IPS-NIHi7 (cell line): ENCODE measurements at regions not wholly inside any gene's neighbourhood (a gene's known extent, or its start where the extent isn't known, plus 50 kb on each side); places are given as distances from the start of the nearest gene placed in this dataset.
"Not testable (repeated sequence)": the region's sequence is repeated elsewhere in the genome, so short reads cannot be mapped to it uniquely, and the experiment has no call there.

Experiments
- DNase-seq: peaks from one replicate; pipeline ENCODE4 v3.0.0; 2012; ENCODE audit warnings: mixed read lengths; ENCODE audit errors: extremely low spot score

DNA sequence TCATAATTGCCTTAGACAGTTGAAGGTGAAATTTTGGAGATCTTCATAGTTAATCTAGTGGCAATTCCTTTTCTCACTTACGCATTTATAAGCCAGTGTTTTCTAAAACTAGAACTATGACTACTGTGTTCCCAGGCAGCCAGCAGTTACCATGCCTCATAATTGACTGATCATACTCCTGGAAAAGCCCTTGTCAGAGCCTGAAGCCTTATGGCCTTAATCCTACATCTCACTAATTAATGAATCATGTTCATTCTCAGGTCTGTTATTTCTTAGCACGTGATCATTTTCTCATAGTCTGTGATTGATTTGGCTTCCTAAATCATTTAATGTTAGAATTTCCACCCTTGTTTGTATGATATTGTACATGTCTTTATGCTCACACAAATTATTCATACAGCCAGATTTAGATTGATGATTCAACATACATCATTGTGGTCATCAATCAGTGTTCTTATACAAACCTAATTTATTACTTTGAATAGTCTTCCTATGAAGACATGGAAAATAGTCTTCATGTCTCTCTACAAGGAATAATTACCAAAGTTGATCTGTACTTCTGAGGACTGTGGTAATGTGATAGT, 132.6 kb upstream of the ASCC3 start:
- DNase-seq: no peak

GRCh38 chr6:101015541-101015940, 134.4 kb upstream of the ASCC3 start:
- DNase-seq: no peak

DNA sequence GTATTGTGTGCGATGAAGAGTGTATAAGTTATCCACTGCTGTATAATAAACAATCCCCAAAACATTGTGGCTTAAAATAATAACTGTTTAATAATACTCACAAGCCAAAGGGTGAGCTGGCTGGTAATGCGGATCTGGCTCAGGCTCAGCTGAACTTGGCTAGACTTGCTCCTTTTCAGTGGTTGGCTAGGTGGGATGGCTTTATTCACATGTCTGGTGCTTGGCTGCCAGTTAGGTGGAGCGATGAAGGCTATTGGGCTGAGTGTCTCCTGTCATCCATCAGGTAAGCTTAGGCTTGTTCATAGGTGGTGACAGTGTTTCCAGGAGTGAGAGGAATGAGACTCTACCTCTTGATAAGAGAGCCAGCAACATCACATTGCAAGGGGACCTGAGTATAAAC, 135.0 kb upstream of the ASCC3 start:
- DNase-seq: no peak

DNA sequence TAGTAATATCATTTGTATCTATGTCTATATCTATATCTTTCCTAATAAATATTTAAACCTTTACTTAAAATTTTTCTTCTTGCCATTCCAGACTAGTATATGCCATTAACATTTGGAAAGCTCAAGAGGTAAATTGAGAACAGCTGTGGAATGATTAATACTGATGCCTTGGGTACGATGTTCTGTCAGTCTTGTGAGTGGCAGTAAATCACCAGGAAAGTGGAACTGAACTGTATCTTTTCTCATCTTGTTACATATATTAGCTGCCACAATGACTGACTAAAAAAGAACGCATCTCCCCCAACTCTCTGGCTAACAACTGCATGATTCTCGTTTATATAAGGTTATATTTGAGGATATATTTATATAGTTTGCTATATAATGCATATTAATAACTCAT, 137.0 kb upstream of the ASCC3 start:
- DNase-seq: no peak

GRCh38 chr6:101021504-101021903, 140.4 kb upstream of the ASCC3 start:
- DNase-seq: no peak

DNA sequence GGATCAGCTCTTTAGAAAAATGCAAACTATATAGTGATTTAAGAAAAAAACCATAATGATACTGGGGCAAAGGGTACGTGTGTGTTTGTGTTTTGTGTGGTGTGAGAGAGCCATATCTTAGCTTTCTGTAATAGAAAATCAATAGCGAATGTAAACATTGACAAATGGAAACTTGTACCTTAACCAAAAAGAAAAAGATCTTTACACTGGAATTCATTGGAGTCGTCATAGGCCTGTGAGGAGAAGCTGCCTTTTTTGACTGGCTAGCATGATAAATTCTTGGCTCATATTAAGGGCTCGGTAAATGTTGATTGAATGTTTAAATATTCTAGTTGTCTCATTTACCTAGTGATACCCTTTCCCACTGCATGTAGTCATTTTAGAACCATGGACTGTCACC, 161.8 kb upstream of the ASCC3 start:
- DNase-seq: no peak

DNA sequence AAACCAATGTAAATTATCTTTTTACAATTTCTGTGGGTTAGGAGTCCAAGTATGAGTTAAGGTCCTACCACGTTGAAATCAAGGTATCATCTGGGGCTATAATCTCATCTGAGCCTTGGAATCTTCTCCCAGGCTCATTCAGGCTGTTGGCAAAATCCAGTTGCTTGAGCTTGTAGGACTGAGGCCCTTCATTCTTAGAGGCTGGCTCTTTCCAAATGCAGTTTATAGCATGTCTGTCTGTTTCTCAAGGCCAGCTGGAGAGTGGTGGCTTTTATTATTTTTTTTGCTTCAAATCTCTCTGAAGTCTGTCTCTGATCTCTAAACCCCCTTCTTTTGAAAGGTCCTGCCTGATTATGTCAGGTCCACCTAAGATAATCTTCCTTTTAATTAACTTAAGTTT, 177.2 kb upstream of the ASCC3 start:
- no peak for DNase-seq

GRCh38 chr6:101066481-101066880, 185.4 kb upstream of the ASCC3 start:
- DNase-seq: no peak

GRCh38 chr6:101069191-101069795, 188.2 kb upstream of the ASCC3 start:
- DNase-seq: peak; percentile 11

- no peak for DNase-seq
Measured at GRCh38 chr6:101070044-101070608, 189.0 kb upstream of the ASCC3 start.

- no peak for DNase-seq
Measured at GRCh38 chr6:101077344-101077743, 196.2 kb upstream of the ASCC3 start.

GRCh38 chr6:101079696-101080270, 198.7 kb upstream of the ASCC3 start:
- DNase-seq: no peak

DNA sequence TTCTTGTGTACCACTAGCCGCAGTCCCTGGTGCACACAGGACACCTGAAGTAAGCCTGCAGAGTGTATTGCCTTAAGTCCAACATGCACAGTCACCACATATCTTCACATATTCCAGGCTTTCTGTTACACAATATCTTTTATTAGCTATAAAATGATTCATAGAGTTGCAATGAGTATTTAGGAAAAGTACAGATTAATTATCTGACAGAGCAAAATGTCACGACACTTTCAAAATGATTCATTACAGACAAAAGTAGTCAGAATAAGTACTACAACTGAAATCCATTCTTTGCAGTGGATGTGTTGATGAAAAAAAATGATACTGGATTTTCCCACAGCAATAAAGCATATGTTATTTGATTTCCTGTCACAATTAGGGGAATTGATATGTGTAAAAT, 199.5 kb upstream of the ASCC3 start:
- no peak for DNase-seq

DNA sequence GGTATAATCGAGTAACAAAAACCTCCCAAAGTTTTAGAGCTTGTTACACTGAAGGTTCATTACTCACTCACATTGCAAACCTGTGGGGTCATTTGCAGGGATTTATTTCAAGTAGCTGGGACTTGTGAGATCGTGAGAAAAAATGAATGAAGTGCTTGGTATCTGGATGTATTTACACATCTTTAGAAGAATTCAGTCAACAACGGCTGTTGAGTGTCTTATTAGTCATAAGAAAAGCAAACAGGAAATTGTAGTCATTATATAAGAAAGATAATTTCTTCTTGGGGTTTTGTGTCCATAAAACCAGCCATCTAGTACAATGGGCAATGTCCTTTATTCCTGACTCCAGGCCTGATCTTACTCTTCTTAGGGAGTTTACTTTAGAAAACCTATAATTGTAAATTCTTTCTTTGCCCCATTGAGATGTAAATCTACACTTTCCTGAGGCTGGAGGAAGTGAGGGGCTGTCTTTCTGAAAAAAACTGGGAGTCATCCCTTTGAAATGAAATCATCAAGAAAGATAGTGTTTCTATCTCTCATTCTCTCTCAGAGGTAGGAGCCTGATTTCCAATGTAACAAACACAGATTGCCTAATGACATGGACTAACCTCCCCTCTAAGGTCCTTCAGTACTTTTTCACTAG, 202.5 kb upstream of the ASCC3 start:
- DNase-seq: no peak

DNA sequence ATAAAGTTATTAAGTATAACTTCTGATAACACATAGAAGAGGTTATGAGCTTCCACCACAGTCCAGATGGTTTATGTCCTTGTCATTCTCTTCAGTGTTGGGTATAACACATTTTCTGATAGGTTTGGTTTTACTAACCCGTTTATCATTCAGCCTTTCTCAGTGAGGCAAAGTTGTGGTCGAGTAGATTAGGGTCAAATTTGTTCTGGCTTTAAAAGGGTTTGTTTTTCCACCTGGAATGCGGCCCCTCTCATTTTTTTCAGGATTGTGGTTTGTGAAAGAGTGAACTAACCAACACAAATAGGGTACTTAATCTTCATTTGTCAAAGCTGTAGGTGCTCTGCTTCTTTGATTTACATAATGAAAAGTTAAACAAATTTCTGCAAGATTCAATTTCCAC, 204.2 kb upstream of the ASCC3 start:
- DNase-seq: no peak

GRCh38 chr6:101086473-101086872, 205.3 kb upstream of the ASCC3 start:
- DNase-seq: peak; percentile 34

- DNase-seq: no peak
Measured at GRCh38 chr6:101088594-101088993, 207.5 kb upstream of the ASCC3 start.

DNA sequence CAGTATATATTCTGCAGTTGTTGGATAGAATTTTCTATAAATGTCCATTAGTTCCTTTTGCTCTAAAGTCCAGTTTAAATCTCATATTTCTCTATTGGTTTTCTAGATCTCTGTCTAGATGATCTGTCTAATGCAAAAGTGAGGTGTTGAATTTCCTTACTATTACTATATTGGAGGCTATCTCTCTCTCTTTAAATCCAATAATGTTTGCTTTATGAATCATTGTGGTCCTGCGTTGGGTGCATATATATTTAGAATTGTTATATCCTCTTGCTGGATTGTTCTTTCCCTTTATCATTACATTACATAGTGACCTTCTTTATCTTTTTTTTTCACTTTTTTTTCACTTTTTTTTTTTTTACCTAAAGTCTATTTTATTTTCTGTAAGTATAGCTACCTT, 208.5 kb upstream of the ASCC3 start:
- no peak for DNase-seq

- no peak for DNase-seq
Measured at GRCh38 chr6:101090281-101090680, 209.2 kb upstream of the ASCC3 start.

DNA sequence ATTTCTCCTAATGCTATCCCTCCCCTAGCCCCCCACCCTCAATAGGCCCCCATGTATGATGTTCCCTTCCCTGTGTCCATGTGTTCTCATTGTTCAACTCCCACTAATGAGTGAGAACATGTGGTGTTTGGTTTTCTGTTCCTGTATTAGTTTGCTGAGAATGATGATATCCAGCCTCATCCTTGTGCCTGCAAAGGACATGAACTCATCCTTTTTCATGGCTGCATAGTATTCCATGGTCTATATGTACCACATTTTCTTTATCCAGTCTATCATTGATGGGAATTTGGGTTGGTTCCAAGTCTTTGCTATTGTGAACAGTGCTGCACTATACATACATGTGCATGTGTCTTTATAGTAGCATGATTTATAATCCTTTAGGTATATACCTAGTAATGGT, 217.5 kb upstream of the ASCC3 start:
- not testable (repeated sequence) for DNase-seq

- DNase-seq: no peak
Measured at GRCh38 chr6:101102702-101103101, 221.6 kb upstream of the ASCC3 start.

DNA sequence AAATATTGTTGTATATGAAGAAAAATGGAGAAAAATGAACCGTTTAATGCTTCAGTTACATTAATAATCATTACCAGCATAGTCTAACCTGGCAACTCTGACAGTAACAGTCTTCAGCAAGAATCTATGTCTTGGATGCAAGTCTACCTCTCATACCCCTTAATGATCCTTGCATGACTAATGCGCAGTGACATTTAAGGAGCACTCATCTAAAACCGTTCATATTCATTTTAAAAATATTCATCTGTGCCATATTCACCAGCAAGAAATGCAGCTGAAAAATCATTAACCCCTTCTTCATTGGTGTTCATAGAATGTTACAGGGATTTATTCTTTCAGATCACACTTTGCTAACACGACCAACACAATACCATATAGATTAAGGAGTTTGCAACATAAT, 227.2 kb upstream of the ASCC3 start:
- no peak for DNase-seq

GRCh38 chr6:101110814-101111213, 229.7 kb upstream of the ASCC3 start:
- no peak for DNase-seq
